Fibroblast of skin of abdomen (primary cell): ENCODE measurements at regions not wholly inside any gene's neighbourhood (a gene's known extent, or its start where the extent isn't known, plus 50 kb on each side); places are given as distances from the start of the nearest gene placed in this dataset.

ENCODE experiments used
- DNase-seq: peaks from one replicate; pipeline ENCODE4 v3.0.0-alpha.2; 2013

GRCh38 chr2:16315908-16316307 lies 349.7 kb downstream of the CYRIA start:
- DNase-seq: no peak

- no peak for DNase-seq
These were observed 350.2 kb downstream of the CYRIA start for GRCh38 chr2:16315458-16315835.

GRCh38 chr2:16314691-16315457 lies 350.8 kb downstream of the CYRIA start:
- DNase-seq: no peak

GRCh38 chr2:16314001-16314400 lies 351.6 kb downstream of the CYRIA start:
- DNase-seq: no peak

GRCh38 chr2:16313235-16313975 lies 352.2 kb downstream of the CYRIA start:
- DNase-seq: no peak

GRCh38 chr2:16312771-16313170 lies 352.9 kb downstream of the CYRIA start:
- no peak for DNase-seq

GRCh38 chr2:16311521-16312440 lies 353.9 kb downstream of the CYRIA start:
- no peak for DNase-seq

GRCh38 chr2:16308816-16309215 lies 356.8 kb downstream of the CYRIA start:
- DNase-seq: no peak

- no peak for DNase-seq
These were observed 360.6 kb downstream of the CYRIA start for GRCh38 chr2:16304876-16305590.

- DNase-seq: no peak
These were observed 361.9 kb downstream of the CYRIA start for GRCh38 chr2:16303761-16304160.

GRCh38 chr2:16303273-16303577 lies 362.4 kb downstream of the CYRIA start:
- DNase-seq: no peak

- DNase-seq: no peak
These were observed 362.3 kb downstream of the MYCN start for GRCh38 chr2:16302431-16303272.

- no peak for DNase-seq
These were observed 361.6 kb downstream of the MYCN start for GRCh38 chr2:16301961-16302360.

GRCh38 chr2:16298866-16299265 lies 358.5 kb downstream of the MYCN start:
- DNase-seq: no peak

GRCh38 chr2:16296331-16297250 lies 356.2 kb downstream of the MYCN start:
- DNase-seq: no peak

- no peak for DNase-seq
These were observed 355.6 kb downstream of the MYCN start for GRCh38 chr2:16296038-16296290.

- no peak for DNase-seq
These were observed 354.4 kb downstream of the MYCN start for GRCh38 chr2:16294791-16295190.

GRCh38 chr2:16293871-16294270 lies 353.5 kb downstream of the MYCN start:
- no peak for DNase-seq

- no peak for DNase-seq
These were observed 353.0 kb downstream of the MYCN start for GRCh38 chr2:16293398-16293797.

GRCh38 chr2:16291731-16292550 lies 351.6 kb downstream of the MYCN start:
- DNase-seq: no peak
